K562 (cell line): ENCODE measurements at regions not wholly inside any gene's neighbourhood (a gene's known extent, or its start where the extent isn't known, plus 50 kb on each side); places are given as distances from the start of the nearest gene placed in this dataset.

ENCODE experiments used
- ATAC-seq: fragments of 200-7000 bp; cut with Tn5 transposase; 3 replicates; pipeline ENCODE4 v1.9.1; 2020; ENCODE audit warnings: moderate library complexity
- BruUV-seq: library from RNA; stranded (reverse); fragments of 400-500 nt; replicated peaks from 2 replicates; lab custom pipeline; 2021; lab: Mats Ljungman, UMichigan
- CTCF ChIA-PET: fragments of 300-600 bp; formaldehyde crosslinking; extraction: SDS; loops from one replicate; lab custom pipeline; 2021; ENCODE audit warnings: low intra/inter-chr PET ratio; lab: Yijun Ruan, JAX
- POLR2A ChIA-PET: fragments of 300-600, 350-650 bp; sonication (Branson Sonifier 250); formaldehyde crosslinking; extraction: SDS; loops from one replicate; lab custom pipeline; 2021; ENCODE audit warnings: antibody characterized with exemption, inconsistent platforms; lab: Yijun Ruan, JAX
- DNase-seq, 4 experiments: peaks; one replicate each; pipeline versions ENCODE4 v3.0.0 to v3.0.0-alpha.2; 2011 to 2018; ENCODE audit warnings: low spot score in 3 of 4, mixed read lengths in 3 of 4; ENCODE audit errors: extremely low read depth in 1 of 4
- FAIRE-seq: peaks from 2 replicates; lab custom pipeline; 2011; peaks lifted over from hg19 to GRCh38; lab: Jason Lieb, UNC
- H2AFZ ChIP-seq: 2 replicates; pipeline ENCODE4 v1.6.0; 2011; ENCODE audit warnings: low read depth, low read length, control low read depth, inconsistent platforms
- H3K27ac ChIP-seq: fragments of 200-600 bp; 3 replicates; pipeline ENCODE4 v1.8.0; 2011; ENCODE audit warnings: low read depth, mild to moderate bottlenecking, control low read depth, inconsistent platforms, low read length, moderate library complexity, mixed read lengths; ENCODE audit errors: extremely low read depth
- H3K27me3 ChIP-seq, 2 experiments: fragments of 300-600 bp in 1 of 2; 2 replicates in 1 of 2; 3 replicates in 1 of 2; pipeline versions ENCODE4 v1.6.0 to v1.8.0; 2011; ENCODE audit warnings: inconsistent platforms in 2 of 2, low read length in 2 of 2, mild to moderate bottlenecking in 1 of 2, mixed read lengths in 1 of 2, moderate library complexity in 1 of 2; ENCODE audit not compliant: control insufficient read depth in 2 of 2, insufficient read depth in 2 of 2
- H3K36me3 ChIP-seq: fragments of 300-600 bp; 3 replicates; pipeline ENCODE4 v1.8.0; 2011; ENCODE audit warnings: mild to moderate bottlenecking, low read length, inconsistent platforms; ENCODE audit not compliant: control insufficient read depth, insufficient read depth
- H3K4me1 ChIP-seq, 2 experiments: fragments of 200-600 bp in 1 of 2; replicated peaks in 1 of 2; 2 replicates in 1 of 2; 3 replicates in 1 of 2; pipeline versions ENCODE4 v1.5.1 to v1.8.0; 2011; ENCODE audit warnings: inconsistent platforms in 2 of 2, low read length in 2 of 2, mild to moderate bottlenecking in 1 of 2, mixed read lengths in 1 of 2, moderate library complexity in 1 of 2; ENCODE audit not compliant: control insufficient read depth in 2 of 2, insufficient read depth in 2 of 2
- H3K4me2 ChIP-seq: 2 replicates; pipeline ENCODE4 v1.6.1; 2011; ENCODE audit warnings: low read length, control low read depth, inconsistent platforms, mixed read lengths; ENCODE audit not compliant: insufficient read depth
- H3K4me3 ChIP-seq: fragments of 200-600 bp; sonication (generic), shearing (Covaris generic); 2 replicates; pipeline ENCODE4 v1.5.1; 2016; ENCODE audit warnings: control low read depth, inconsistent platforms
- H3K79me2 ChIP-seq: fragments of 200-600 bp; 3 replicates; pipeline ENCODE4 v1.8.0; 2011; ENCODE audit warnings: low read length, inconsistent platforms; ENCODE audit not compliant: control insufficient read depth, insufficient read depth
- H3K9ac ChIP-seq, 2 experiments: 2 replicates each; pipeline versions ENCODE4 v1.6.0 to v1.6.1; 2011; ENCODE audit warnings: low read depth in 2 of 2, low read length in 2 of 2, control low read depth in 1 of 2, inconsistent platforms in 1 of 2, mild to moderate bottlenecking in 1 of 2, mixed read lengths in 1 of 2; ENCODE audit not compliant: insufficient read depth in 1 of 2
- H3K9me1 ChIP-seq: one replicate; pipeline ENCODE4 v1.6.0; 2011; ENCODE audit warnings: inconsistent platforms, mild to moderate bottlenecking, low read length, moderate library complexity; ENCODE audit not compliant: control insufficient read depth, insufficient read depth
- H3K9me3 ChIP-seq: replicated peaks from 2 replicates; pipeline ENCODE4 v1.5.1; 2011; ENCODE audit warnings: low read depth, low read length, inconsistent platforms; ENCODE audit not compliant: control insufficient read depth, insufficient read depth
- H4K20me1 ChIP-seq: replicated peaks from 2 replicates; pipeline ENCODE4 v1.6.1; 2011; ENCODE audit warnings: low read length, inconsistent platforms, mixed read lengths; ENCODE audit not compliant: control insufficient read depth, insufficient read depth
- TGIF2 ChIP-seq: sonication (generic); formaldehyde crosslinking; IDR thresholded peaks from 2 replicates; pipeline ENCODE4 v1.8.1; 2022; ENCODE audit warnings: mild to moderate bottlenecking, missing genetic modification reagents, moderate library complexity
- WGBS: fragments of 100-300 bp; shearing (Covaris generic); methylation state at CpG from one replicate; pipeline ENCODE4 v1.1.6; 2016; ENCODE audit warnings: low coverage, mixed read lengths; ENCODE audit not compliant: insufficient coverage; ENCODE audit errors: missing lambda C conversion rate; 5-methylcytosine and 5-hydroxymethylcytosine counted together
- in situ Hi-C: fragments of 300-500 bp; cut with MboI; formaldehyde crosslinking; loops from 4 replicates; pipeline ENCODE4 v1.15.0; 2018; ENCODE audit warnings: inconsistent platforms, mixed read lengths
- intact Hi-C: fragments of 100-400 bp; cut with micrococcal nuclease; formaldehyde crosslinking; loops from 2 replicates; pipeline ENCODE4 v1.14.2; 2022
- TF ChIP-seq, protein P1 (sequence below), 2 experiments: fragments of 450-650 bp; IDR thresholded peaks; 2 replicates each; pipeline ENCODE4 v1.6.1; 2018; ENCODE audit warnings: mild to moderate bottlenecking in 2 of 2, low read depth in 1 of 2; ENCODE audit not compliant: partially characterized antibody in 2 of 2

DNA sequence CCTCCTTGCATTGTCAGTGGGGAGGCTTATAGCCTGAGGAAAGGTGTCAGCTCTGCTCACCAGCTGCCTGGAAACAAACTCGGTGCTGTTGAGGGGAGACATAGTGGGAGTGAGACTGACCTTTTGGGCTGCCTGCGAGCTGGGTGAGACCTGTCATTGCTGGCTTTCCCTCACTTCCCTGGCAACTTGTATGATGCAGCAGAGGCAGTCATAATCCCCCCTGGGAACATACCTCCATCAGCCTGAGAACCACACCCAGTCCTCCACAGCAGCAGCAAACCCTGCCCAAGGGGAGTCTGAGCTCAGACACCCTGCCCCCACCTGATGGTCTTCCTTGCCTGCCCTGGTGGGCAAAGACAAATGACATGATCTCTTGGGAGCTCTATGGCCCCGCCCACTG lies 521.2 kb upstream of the IMPG1 start:
- no peaks in the 10 kb centered on the region for H3K4me1 ChIP-seq
- FAIRE-seq (no peak), DNase-seq (no peak), ATAC-seq (no peak)
- CTCF ChIA-PET = no interaction called here
- H3K79me2 ChIP-seq = no peaks in the 10 kb centered on the region
- no peaks in the 10 kb centered on the region for H3K9me1 ChIP-seq
- intact Hi-C loops (no loop called here), in situ Hi-C loops (no loop called here)
- no peaks in the 10 kb centered on the region for H3K36me3 ChIP-seq
- H3K9me3 ChIP-seq = no peaks in the 10 kb centered on the region
- H3K27me3 ChIP-seq = no peaks in the 10 kb centered on the region
- H2AFZ ChIP-seq = no peak overlapping the region
- BruUV-seq = no TSS peak
- no peak overlapping the region for H3K4me3 ChIP-seq
- H3K27ac ChIP-seq = no peak overlapping the region
- H3K4me2 ChIP-seq = no peak overlapping the region
- 0% methylated on average over 3 of the region's 3 CpGs for WGBS
- no peak for TF ChIP-seq TGIF2
- TF ChIP-seq, protein P1, sequence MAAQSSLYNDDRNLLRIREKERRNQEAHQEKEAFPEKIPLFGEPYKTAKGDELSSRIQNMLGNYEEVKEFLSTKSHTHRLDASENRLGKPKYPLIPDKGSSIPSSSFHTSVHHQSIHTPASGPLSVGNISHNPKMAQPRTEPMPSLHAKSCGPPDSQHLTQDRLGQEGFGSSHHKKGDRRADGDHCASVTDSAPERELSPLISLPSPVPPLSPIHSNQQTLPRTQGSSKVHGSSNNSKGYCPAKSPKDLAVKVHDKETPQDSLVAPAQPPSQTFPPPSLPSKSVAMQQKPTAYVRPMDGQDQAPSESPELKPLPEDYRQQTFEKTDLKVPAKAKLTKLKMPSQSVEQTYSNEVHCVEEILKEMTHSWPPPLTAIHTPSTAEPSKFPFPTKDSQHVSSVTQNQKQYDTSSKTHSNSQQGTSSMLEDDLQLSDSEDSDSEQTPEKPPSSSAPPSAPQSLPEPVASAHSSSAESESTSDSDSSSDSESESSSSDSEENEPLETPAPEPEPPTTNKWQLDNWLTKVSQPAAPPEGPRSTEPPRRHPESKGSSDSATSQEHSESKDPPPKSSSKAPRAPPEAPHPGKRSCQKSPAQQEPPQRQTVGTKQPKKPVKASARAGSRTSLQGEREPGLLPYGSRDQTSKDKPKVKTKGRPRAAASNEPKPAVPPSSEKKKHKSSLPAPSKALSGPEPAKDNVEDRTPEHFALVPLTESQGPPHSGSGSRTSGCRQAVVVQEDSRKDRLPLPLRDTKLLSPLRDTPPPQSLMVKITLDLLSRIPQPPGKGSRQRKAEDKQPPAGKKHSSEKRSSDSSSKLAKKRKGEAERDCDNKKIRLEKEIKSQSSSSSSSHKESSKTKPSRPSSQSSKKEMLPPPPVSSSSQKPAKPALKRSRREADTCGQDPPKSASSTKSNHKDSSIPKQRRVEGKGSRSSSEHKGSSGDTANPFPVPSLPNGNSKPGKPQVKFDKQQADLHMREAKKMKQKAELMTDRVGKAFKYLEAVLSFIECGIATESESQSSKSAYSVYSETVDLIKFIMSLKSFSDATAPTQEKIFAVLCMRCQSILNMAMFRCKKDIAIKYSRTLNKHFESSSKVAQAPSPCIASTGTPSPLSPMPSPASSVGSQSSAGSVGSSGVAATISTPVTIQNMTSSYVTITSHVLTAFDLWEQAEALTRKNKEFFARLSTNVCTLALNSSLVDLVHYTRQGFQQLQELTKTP (IDR thresholded peaks at IDR 0.05; ENCODE audit: low read depth in 1 of 2, partially characterized antibody in 2 of 2) = no peak
- no peak overlapping the region for H3K9ac ChIP-seq
- H4K20me1 ChIP-seq = no peaks in the 10 kb centered on the region
- POLR2A ChIA-PET = no interaction called here
